Stomach (tissue), 8 donors: ENCODE measurements at regions not wholly inside any gene's neighbourhood (a gene's known extent, or its start where the extent isn't known, plus 50 kb on each side); places are given as distances from the start of the nearest gene placed in this dataset.

Source experiments
- DNase-seq, 2 donors: peaks; one replicate each; pipeline versions ENCODE4 v3.0.0 to v3.0.0-alpha.2; 2013 to 2019
- H3K27ac ChIP-seq, 5 donors: fragments of 200-600 bp in 4 of 5; sonication (generic) in 4 of 5; one replicate each; pipeline ENCODE4 v1.5.1; 2013 to 2019; ENCODE audit warnings: mild to moderate bottlenecking in 1 of 5, moderate library complexity in 1 of 5
- H3K27me3 ChIP-seq, 3 donors: fragments of 200-600 bp; sonication (generic); one replicate each; pipeline ENCODE4 v1.5.1; 2017 to 2019; ENCODE audit warnings: mixed run types in 1 of 3
- H3K36me3 ChIP-seq, 4 donors: fragments of 200-600 bp; sonication (generic); 1 replicate in 3 of 4; 2 replicates in 1 of 4; pipeline ENCODE4 v1.5.1; 2016 to 2019
- H3K4me1 ChIP-seq, 4 donors: fragments of 200-600 bp; sonication (generic); one replicate each; pipeline ENCODE4 v1.5.1; 2016 to 2019
- H3K4me3 ChIP-seq, 4 donors: fragments of 200-600 bp; sonication (generic) in 3 of 4; one replicate each; pipeline ENCODE4 v1.5.1; 2016 to 2019; ENCODE audit warnings: mild to moderate bottlenecking in 1 of 4
- H3K9me3 ChIP-seq, 4 donors: fragments of 200-600 bp; sonication (generic); one replicate each; pipeline ENCODE4 v1.5.1; 2016 to 2019
- CTCF ChIP-seq, 7 experiments: fragments of 450-650 bp in 4 of 7; fragments of 200-600 bp in 3 of 7; sonication (generic) in 3 of 7; IDR thresholded peaks; one replicate each; pipeline ENCODE4 v1.5.1; 2016 to 2019; ENCODE audit warnings: antibody characterized with exemption in 7 of 7, control low read depth in 2 of 7, mild to moderate bottlenecking in 1 of 7
- EP300 ChIP-seq: sonication (generic); formaldehyde crosslinking; IDR thresholded peaks from one replicate; pipeline ENCODE4 v1.6.1; 2017; ENCODE audit warnings: antibody characterized with exemption
- POLR2A ChIP-seq, 4 donors: fragments of 450-650 bp; IDR thresholded peaks; one replicate each; pipeline ENCODE4 v1.6.1; 2016; ENCODE audit warnings: antibody characterized with exemption in 4 of 4, control low read depth in 2 of 4, mild to moderate bottlenecking in 1 of 4, moderate library complexity in 1 of 4
- POLR2AphosphoS5 ChIP-seq, 3 donors: sonication (generic); formaldehyde crosslinking; IDR thresholded peaks; one replicate each; pipeline ENCODE4 v1.6.1; 2016; ENCODE audit warnings: antibody characterized with exemption in 3 of 3
- WGBS, 5 donors: extraction: QIAGEN DNeasy Blood & Tissue Kit in 3 of 5; methylation state at CpG; one replicate each; pipeline versions ENCODE4 v1.1.5 to v1.1.7; 2013 to 2018; 5-methylcytosine and 5-hydroxymethylcytosine counted together
- intact Hi-C: fragments of 100-400 bp; cut with DNase I; formaldehyde crosslinking; loops from one replicate; pipeline ENCODE4 v1.15.1; 2023; ENCODE audit warnings: low total_unique reads
- donor health status: healthy with polysubstance abuse.
- donor health status: Bipolar disorder and iron deficiency.
- donor health status: healthy.

- no peak overlapping the region for H3K4me3 ChIP-seq
- TF ChIP-seq EP300, result no peak
- no peak for TF ChIP-seq POLR2A (IDR thresholded peaks at IDR 0.05)
- no peaks in the 10 kb centered on the region for H3K27me3 ChIP-seq
- H3K36me3 ChIP-seq, result no peaks in the 10 kb centered on the region
- no peaks in the 10 kb centered on the region for H3K4me1 ChIP-seq
- intact Hi-C loops, result no loop called here
- H3K27ac ChIP-seq, result no peak overlapping the region
- H3K9me3 ChIP-seq, result no peaks in the 10 kb centered on the region
- WGBS, 5 donors, result 84 to 96% (median 90%) methylated on average over 3 of the region's 3 CpGs
- DNase-seq, result no peak
Observed at GRCh38 chr5:156256642-156257041, 70.3 kb upstream of the SGCD start.

GRCh38 chr5:156258934-156259333, 68.0 kb upstream of the SGCD start:
- H3K27ac ChIP-seq, result no peak overlapping the region
- TF ChIP-seq POLR2AphosphoS5 (IDR thresholded peaks at IDR 0.05) (no peak), EP300 (no peak), POLR2A (IDR thresholded peaks at IDR 0.05) (no peak), CTCF (IDR thresholded peaks at IDR 0.05) (no peak)
- intact Hi-C loops, result no loop called here
- no peaks in the 10 kb centered on the region for H3K4me1 ChIP-seq
- no peaks in the 10 kb centered on the region for H3K36me3 ChIP-seq
- no peaks in the 10 kb centered on the region for H3K27me3 ChIP-seq
- no peak for DNase-seq
- H3K9me3 ChIP-seq, result no peaks in the 10 kb centered on the region
- no peak overlapping the region for H3K4me3 ChIP-seq
- WGBS, 5 donors, result 64 to 89% (median 81%) methylated on average over 2 of the region's 2 CpGs

- Histone ChIP-seq H3K27ac (no peak overlapping the region), H3K4me3 (no peak overlapping the region), H3K27me3 (no peaks in the 10 kb centered on the region), H3K4me1 (no peaks in the 10 kb centered on the region), H3K36me3 (no peaks in the 10 kb centered on the region), H3K9me3 (no peaks in the 10 kb centered on the region)
- TF ChIP-seq POLR2A (IDR thresholded peaks at IDR 0.05) (no peak), EP300 (no peak), POLR2AphosphoS5 (IDR thresholded peaks at IDR 0.05) (no peak), CTCF (IDR thresholded peaks at IDR 0.05) (no peak)
- WGBS, 5 donors, result 32 to 46% (median 39%) methylated on average over 5 of the region's 5 CpGs
- intact Hi-C loops, result no loop called here
- no peak for DNase-seq
Observed at GRCh38 chr5:156259618-156260017, 67.3 kb upstream of the SGCD start.

- Histone ChIP-seq H3K27ac (no peak overlapping the region), H3K4me1 (no peaks in the 10 kb centered on the region), H3K9me3 (no peaks in the 10 kb centered on the region), H3K36me3 (no peaks in the 10 kb centered on the region), H3K4me3 (no peak overlapping the region), H3K27me3 (no peaks in the 10 kb centered on the region)
- TF ChIP-seq EP300, result no peak
- 76 to 90% (median 86%) methylated on average over 5 of the region's 5 CpGs for WGBS, 5 donors
- no peak for DNase-seq
- intact Hi-C loops, result no loop called here
Observed at GRCh38 chr5:156261275-156261939, 65.6 kb upstream of the SGCD start.

GRCh38 chr5:156271569-156271968, 55.4 kb upstream of the SGCD start:
- DNase-seq, result no peak
- intact Hi-C loops, result no loop called here
- Histone ChIP-seq H3K36me3 (no peaks in the 10 kb centered on the region), H3K9me3 (peaks cover 0 to 9% (median 7%) of the 10 kb centered on the region in 4 donors), H3K27ac (no peak overlapping the region), H3K27me3 (no peaks in the 10 kb centered on the region), H3K4me1 (no peaks in the 10 kb centered on the region), H3K4me3 (no peak overlapping the region)
- TF ChIP-seq POLR2A (IDR thresholded peaks at IDR 0.05) (no peak), CTCF (IDR thresholded peaks at IDR 0.05) (no peak), EP300 (no peak), POLR2AphosphoS5 (IDR thresholded peaks at IDR 0.05) (no peak)
